ENCODE measurements at regions not wholly inside any gene's neighbourhood (a gene's known extent, or its start where the extent isn't known, plus 50 kb on each side); places are given as distances from the start of the nearest gene placed in this dataset.
"Not testable (repeated sequence)": the region's sequence is repeated elsewhere in the genome, so short reads cannot be mapped to it uniquely, and the experiment has no call there.

DNA sequence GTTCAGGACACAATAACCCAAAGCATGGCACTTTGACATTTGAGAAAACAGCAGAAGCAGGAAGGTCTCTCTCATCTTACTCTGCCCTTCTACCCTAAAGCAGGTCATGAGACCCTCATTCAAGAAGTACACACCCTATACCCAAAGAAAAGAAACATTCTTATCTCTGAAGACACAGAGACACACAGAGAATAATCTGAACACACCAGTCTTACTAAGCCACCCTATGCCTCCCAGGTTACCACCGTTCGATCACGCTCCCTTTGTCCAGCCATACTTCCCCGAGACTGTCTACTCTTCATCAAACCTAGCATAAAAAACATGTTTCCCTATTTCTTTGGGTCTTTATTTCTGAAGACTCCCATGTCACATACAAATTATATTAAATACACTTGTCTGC is 66.5 kb upstream of the ANKRD10 start:
- TF ChIP-seq CTCF (IDR thresholded peaks at IDR 0.05; ENCODE audit: insufficient read depth, low read depth, low read length): no peak

GRCh38 chr13:110980921-110981320 is 66.1 kb upstream of the ANKRD10 start:
- no peak overlapping the region for H3K4me3 ChIP-seq (ENCODE audit: low read depth, low read length)
- DNase-seq (ENCODE audit: low read depth): no peak
- no peak for TF ChIP-seq CTCF (IDR thresholded peaks at IDR 0.05; ENCODE audit: insufficient read depth, low read depth, low read length)

More for the DNA sequence above, 66.5 kb upstream of the ANKRD10 start:
- no peak overlapping the region for H3K4me3 ChIP-seq (ENCODE audit: low read depth, low read length)
- DNase-seq (ENCODE audit: low read depth): no peak

DNA sequence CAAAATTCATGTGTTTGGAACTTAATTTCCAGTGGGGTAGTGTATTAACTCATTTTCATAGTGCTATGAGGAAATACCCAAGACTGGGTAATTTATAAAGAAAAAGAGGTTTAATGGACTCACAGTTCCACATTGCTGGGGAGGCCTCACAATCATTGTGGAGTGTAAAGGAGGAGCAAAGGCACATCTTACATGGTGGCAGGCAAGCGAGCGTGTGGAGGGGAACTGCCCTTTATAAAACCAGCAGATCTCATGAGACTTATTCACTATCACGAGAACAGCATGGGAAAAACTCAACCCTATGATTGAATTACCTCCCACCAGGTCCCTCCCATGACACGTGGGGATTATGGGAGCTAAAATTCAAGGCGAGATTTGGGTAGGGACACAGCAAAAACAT is 64.3 kb upstream of the ANKRD10 start:
- not testable (repeated sequence) for DNase-seq (ENCODE audit: low read depth); H3K4me3 ChIP-seq (ENCODE audit: low read depth, low read length)

DNA sequence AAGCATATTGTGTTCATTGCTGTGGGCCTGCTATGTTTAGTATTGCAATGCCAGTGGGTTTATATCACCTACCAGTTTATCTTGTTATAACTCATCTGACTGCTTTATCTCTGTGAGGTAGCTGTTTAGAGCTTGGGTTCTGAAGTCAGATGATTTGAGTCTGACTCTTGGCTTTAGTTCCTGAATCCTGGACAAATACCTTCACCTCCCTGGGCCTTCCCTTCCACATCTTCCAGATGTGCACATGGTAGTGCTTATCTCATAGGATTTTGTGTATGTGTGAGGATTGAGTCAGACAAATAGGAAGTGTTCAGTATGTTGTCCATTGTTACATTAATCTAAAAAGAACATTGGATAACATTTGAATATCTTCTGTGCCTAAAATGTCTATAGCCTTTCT is 63.5 kb upstream of the ANKRD10 start:
- TF ChIP-seq CTCF (IDR thresholded peaks at IDR 0.05; ENCODE audit: insufficient read depth, low read depth, low read length): no peak
- DNase-seq (ENCODE audit: low read depth): peak; percentile 54
- H3K4me3 ChIP-seq (ENCODE audit: low read depth, low read length): no peak overlapping the region

- DNase-seq (ENCODE audit: low read depth): no peak
- no peak overlapping the region for H3K4me3 ChIP-seq (ENCODE audit: low read depth, low read length)
- no peak for TF ChIP-seq CTCF (IDR thresholded peaks at IDR 0.05; ENCODE audit: insufficient read depth, low read depth, low read length)
Measured at GRCh38 chr13:110976785-110977184, 61.9 kb upstream of the ANKRD10 start.

GRCh38 chr13:110973007-110973700 is 58.3 kb upstream of the ANKRD10 start:
- DNase-seq (ENCODE audit: low read depth): no peak
- no peak for TF ChIP-seq CTCF (IDR thresholded peaks at IDR 0.05; ENCODE audit: insufficient read depth, low read depth, low read length)
- H3K4me3 ChIP-seq (ENCODE audit: low read depth, low read length): no peak overlapping the region

GRCh38 chr13:110971486-110971885 is 56.6 kb upstream of the ANKRD10 start:
- TF ChIP-seq CTCF (IDR thresholded peaks at IDR 0.05; ENCODE audit: insufficient read depth, low read depth, low read length): no peak
- H3K4me3 ChIP-seq (ENCODE audit: low read depth, low read length): no peak overlapping the region

DNA sequence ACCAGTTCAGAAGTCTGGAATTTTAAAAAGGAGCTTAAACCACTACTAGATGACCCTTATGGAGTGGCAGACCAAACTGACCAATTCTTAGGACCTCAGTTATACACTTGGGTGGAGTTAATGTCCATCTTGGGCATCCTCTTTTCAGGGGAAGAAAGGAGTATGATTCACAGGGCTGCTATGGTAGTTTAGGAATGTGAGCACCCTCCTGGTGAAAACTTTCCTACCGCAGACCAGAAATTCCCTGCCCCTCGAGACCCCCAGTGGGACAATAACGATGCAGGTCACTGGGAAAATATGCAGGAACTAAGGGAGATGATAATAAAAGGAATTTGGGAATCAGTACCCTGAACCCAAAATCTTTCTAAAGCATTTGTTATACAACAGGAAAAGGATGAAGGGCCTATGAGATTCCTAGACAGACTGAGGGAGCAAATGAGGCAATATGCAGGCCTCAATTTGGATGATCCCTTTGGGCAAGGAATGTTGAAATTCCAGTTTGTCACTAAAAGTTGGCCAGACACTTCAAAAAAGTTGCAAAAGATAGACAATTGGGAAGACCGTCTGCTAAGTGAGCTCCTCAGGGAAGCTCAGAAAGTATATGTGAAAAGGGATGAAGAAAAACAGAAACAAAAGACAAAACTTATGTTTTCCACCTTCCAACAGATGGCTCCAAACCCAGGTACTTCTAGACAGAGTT is 52.4 kb upstream of the ANKRD10 start:
- not testable (repeated sequence) for DNase-seq (ENCODE audit: low read depth); H3K4me3 ChIP-seq (ENCODE audit: low read depth, low read length)

More at GRCh38 chr13:110971486-110971885, 56.6 kb upstream of the ANKRD10 start:
- no peak for DNase-seq (ENCODE audit: low read depth)
